T-helper 1 cell treated with Interleukin-12 subunit alpha and Interleukin-12 subunit beta and Interleukin-4 antibody, amounts not matched to agents 30 μg/mL and 1 μg/mL, for 36 hours (primary cell): ENCODE measurements at regions not wholly inside any gene's neighbourhood (a gene's known extent, or its start where the extent isn't known, plus 50 kb on each side); places are given as distances from the start of the nearest gene placed in this dataset.
"Not testable (repeated sequence)": the region's sequence is repeated elsewhere in the genome, so short reads cannot be mapped to it uniquely, and the experiment has no call there.

Experiments used
- H3K27ac Mint-ChIP-seq: one replicate; pipeline ENCODE4 v1.8.0; 2021; ENCODE audit warnings: mild to moderate bottlenecking, mixed read lengths
- H3K27me3 Mint-ChIP-seq: one replicate; pipeline ENCODE4 v1.8.0; 2021; ENCODE audit warnings: low read depth, mixed read lengths
- H3K36me3 Mint-ChIP-seq: one replicate; pipeline ENCODE4 v1.8.0; 2021; ENCODE audit warnings: low read depth, mixed read lengths
- H3K4me1 Mint-ChIP-seq: one replicate; pipeline ENCODE4 v1.8.0; 2021; ENCODE audit warnings: low read depth, mixed read lengths
- H3K4me3 Mint-ChIP-seq: one replicate; pipeline ENCODE4 v1.8.0; 2021; ENCODE audit warnings: mild to moderate bottlenecking, moderate library complexity, mixed read lengths
- H3K9me3 Mint-ChIP-seq: one replicate; pipeline ENCODE4 v1.8.0; 2021; ENCODE audit warnings: mixed read lengths

- Mint-ChIP-seq H3K27ac (no peak overlapping the region), H3K9me3 (no peaks in the 10 kb centered on the region)
Measured at GRCh38 chr1:96164053-96164452, 557.5 kb upstream of the PTBP2 start.

DNA sequence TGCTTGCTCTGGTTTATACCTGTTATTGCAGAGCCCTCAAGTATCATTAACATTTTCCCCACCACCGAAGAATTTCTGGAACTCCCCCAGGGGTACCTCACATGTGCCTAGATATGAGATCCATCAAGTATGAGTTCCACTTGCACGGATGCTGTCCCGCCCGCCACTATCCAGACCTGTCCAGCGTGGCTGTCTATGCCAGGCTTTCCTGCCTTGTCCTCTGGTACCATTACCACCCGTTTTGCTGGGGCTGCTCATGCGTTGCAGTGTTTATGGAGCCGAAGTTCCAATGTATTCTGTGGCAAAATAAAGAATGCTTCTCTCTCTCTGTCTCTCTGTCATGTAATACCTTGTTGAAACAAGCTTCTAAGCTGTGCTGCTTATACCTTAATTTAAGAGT is 543.5 kb upstream of the PTBP2 start:
- no peaks in the 10 kb centered on the region for H3K4me1 Mint-ChIP-seq
- H3K27me3 Mint-ChIP-seq: no peaks in the 10 kb centered on the region
- H3K36me3 Mint-ChIP-seq: no peaks in the 10 kb centered on the region
- H3K27ac Mint-ChIP-seq: no peak overlapping the region
- no peaks in the 10 kb centered on the region for H3K9me3 Mint-ChIP-seq
- no peak overlapping the region for H3K4me3 Mint-ChIP-seq

More at GRCh38 chr1:96164053-96164452, 557.5 kb upstream of the PTBP2 start:
- H3K36me3 Mint-ChIP-seq: no peaks in the 10 kb centered on the region
- H3K4me3 Mint-ChIP-seq: no peak overlapping the region
- no peaks in the 10 kb centered on the region for H3K4me1 Mint-ChIP-seq
- no peaks in the 10 kb centered on the region for H3K27me3 Mint-ChIP-seq

- H3K9me3 Mint-ChIP-seq: peaks cover under 1% of the 10 kb centered on the region
- H3K4me3 Mint-ChIP-seq: no peak overlapping the region
- H3K36me3 Mint-ChIP-seq: no peaks in the 10 kb centered on the region
- no peaks in the 10 kb centered on the region for H3K4me1 Mint-ChIP-seq
- H3K27me3 Mint-ChIP-seq: no peaks in the 10 kb centered on the region
- no peak overlapping the region for H3K27ac Mint-ChIP-seq
Measured at GRCh38 chr1:96183485-96183884, 538.1 kb upstream of the PTBP2 start.

DNA sequence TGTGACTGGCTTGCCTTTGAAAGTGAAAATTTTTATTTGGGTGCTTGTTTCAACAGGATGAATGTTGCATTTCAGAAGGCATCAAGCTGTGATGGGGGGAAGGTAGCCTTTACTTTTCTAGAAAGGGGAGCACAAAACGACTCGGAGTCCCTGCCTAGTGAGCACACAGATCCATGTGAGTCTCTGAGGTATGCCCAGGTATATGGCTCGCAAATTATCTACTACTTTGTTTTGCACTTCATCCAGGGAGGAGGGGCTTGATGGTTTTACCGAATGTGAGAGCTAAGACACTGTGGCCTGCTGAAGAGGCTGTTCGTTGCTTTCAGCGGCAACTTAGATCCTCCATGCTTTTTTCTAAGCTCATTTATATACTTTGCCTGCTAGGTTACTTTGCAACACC is 537.7 kb upstream of the PTBP2 start:
- Mint-ChIP-seq H3K4me1 (no peaks in the 10 kb centered on the region), H3K36me3 (no peaks in the 10 kb centered on the region), H3K9me3 (peaks cover 4% of the 10 kb centered on the region), H3K27me3 (no peaks in the 10 kb centered on the region), H3K4me3 (no peak overlapping the region), H3K27ac (no peak overlapping the region)

DNA sequence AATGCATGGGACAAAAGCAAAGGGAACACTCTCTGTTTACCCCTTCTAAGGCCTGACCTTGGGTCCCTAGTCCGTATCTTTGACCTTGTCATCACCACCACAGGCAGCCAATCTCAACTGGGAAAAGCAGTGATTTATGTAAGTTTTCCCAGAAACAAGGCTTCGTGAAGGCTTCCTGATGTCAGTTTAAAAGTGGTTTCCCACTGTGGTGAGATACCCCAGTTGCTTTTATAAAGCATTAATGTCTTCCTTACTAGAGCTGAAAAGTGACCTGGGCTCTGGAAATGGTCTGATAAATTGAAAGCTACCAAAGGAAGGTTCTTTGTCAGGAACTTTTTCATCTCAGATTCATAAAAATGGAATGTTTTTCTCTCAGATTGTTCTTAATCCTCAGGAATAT is 536.4 kb upstream of the PTBP2 start:
- no peak overlapping the region for H3K4me3 Mint-ChIP-seq
- no peak overlapping the region for H3K27ac Mint-ChIP-seq
- no peaks in the 10 kb centered on the region for H3K36me3 Mint-ChIP-seq
- H3K27me3 Mint-ChIP-seq: no peaks in the 10 kb centered on the region
- H3K4me1 Mint-ChIP-seq: no peaks in the 10 kb centered on the region
- peaks cover 4% of the 10 kb centered on the region for H3K9me3 Mint-ChIP-seq

DNA sequence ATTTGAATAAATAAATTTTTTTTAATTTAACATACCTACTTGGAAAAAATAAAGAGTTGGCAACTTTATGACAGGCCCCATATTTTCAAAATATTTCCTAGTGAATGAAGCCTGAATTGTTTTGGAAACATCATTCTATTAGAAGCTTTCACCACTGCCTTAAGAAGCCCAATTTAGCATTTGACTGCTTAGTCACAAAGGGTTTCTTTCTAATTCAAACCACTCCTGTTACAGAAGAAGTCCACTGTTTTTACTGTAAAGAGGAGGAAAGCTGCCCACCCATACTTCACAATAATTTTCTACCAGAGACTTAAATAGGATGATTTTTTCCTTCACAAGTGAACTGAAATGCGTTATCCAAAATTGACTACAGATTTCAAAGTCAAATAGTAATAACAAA is 534.6 kb upstream of the PTBP2 start:
- Mint-ChIP-seq H3K27me3 (no peaks in the 10 kb centered on the region), H3K36me3 (no peaks in the 10 kb centered on the region), H3K4me1 (no peaks in the 10 kb centered on the region), H3K9me3 (peaks cover 4% of the 10 kb centered on the region), H3K27ac (no peak overlapping the region), H3K4me3 (no peak overlapping the region)

- H3K27ac Mint-ChIP-seq: no peak overlapping the region
- no peak overlapping the region for H3K4me3 Mint-ChIP-seq
- no peaks in the 10 kb centered on the region for H3K27me3 Mint-ChIP-seq
- peaks cover 4% of the 10 kb centered on the region for H3K9me3 Mint-ChIP-seq
- no peaks in the 10 kb centered on the region for H3K4me1 Mint-ChIP-seq
- no peaks in the 10 kb centered on the region for H3K36me3 Mint-ChIP-seq
Measured at GRCh38 chr1:96191165-96191564, 530.4 kb upstream of the PTBP2 start.

- Mint-ChIP-seq H3K4me1 (no peaks in the 10 kb centered on the region), H3K9me3 (no peaks in the 10 kb centered on the region), H3K27me3 (no peaks in the 10 kb centered on the region), H3K36me3 (no peaks in the 10 kb centered on the region), H3K27ac (no peak overlapping the region), H3K4me3 (no peak overlapping the region)
Measured at GRCh38 chr1:96206451-96206850, 515.1 kb upstream of the PTBP2 start.

- no peaks in the 10 kb centered on the region for H3K9me3 Mint-ChIP-seq
Measured at GRCh38 chr1:96207936-96208335, 513.6 kb upstream of the PTBP2 start.

DNA sequence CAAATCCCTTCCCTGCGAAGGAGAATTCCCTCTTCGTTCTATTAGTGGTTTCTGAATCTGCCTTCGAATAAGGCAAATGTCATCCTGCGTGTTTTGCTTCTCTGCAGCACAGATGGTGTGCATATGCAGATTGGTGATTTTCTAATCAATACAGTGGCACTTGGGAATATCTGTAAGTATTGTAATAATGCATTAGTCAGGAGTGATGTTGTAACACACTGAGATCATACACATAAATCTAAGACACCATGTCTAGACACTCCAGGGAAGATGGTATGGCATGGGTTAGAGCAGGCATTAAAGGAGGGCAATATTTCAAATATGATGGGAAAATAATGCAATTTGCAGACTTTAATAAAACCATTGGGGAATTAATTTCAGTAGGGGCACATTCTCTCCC is 513.2 kb upstream of the PTBP2 start:
- Mint-ChIP-seq H3K4me1 (no peaks in the 10 kb centered on the region), H3K9me3 (no peaks in the 10 kb centered on the region), H3K27me3 (no peaks in the 10 kb centered on the region), H3K36me3 (no peaks in the 10 kb centered on the region), H3K27ac (no peak overlapping the region), H3K4me3 (no peak overlapping the region)

More at GRCh38 chr1:96207936-96208335, 513.6 kb upstream of the PTBP2 start:
- H3K27ac Mint-ChIP-seq: no peak overlapping the region
- H3K4me1 Mint-ChIP-seq: no peaks in the 10 kb centered on the region
- no peak overlapping the region for H3K4me3 Mint-ChIP-seq
- H3K36me3 Mint-ChIP-seq: no peaks in the 10 kb centered on the region
- no peaks in the 10 kb centered on the region for H3K27me3 Mint-ChIP-seq

DNA sequence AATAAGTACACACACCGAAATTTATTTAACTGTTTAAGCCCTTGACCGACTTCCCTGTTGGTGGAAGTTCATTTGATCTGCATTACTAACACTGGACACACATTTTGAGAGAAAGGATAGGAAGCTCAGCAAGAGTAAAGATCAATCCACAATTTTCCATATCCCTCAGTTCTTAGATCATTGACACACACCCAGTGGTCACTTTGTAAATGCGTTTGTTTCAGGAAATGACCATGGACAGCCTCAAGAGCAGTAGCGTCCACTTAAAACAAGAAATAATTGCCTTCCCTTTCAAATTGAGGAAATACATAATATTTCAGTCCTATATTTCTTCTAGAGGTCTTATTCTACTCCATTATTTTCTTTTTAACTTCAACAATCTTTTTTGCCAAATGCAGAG is 511.5 kb upstream of the PTBP2 start:
- Mint-ChIP-seq H3K4me1 (no peaks in the 10 kb centered on the region), H3K27me3 (no peaks in the 10 kb centered on the region), H3K36me3 (no peaks in the 10 kb centered on the region), H3K27ac (no peak overlapping the region), H3K4me3 (no peak overlapping the region), H3K9me3 (no peaks in the 10 kb centered on the region)

DNA sequence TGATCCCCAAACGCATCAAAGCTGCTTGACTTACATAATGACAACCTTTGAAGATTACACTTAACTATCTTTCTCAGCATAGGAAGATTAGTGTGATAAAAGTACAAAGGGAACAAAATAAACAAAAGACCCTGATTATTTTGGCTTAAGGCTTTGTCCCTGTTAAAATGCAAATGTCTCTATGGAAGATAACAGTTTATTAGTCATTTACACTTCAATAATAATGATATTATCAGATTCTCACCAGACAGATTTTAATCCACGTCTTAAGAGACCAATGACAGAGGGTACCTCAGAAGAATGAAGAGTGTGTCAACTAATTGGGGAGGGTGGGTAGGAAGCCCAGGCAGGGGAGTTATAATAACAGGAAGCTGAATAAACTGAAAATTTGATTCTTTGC is 510.4 kb upstream of the PTBP2 start:
- H3K4me1 Mint-ChIP-seq: no peaks in the 10 kb centered on the region
- H3K36me3 Mint-ChIP-seq: no peaks in the 10 kb centered on the region
- no peak overlapping the region for H3K27ac Mint-ChIP-seq
- H3K9me3 Mint-ChIP-seq: no peaks in the 10 kb centered on the region
- no peaks in the 10 kb centered on the region for H3K27me3 Mint-ChIP-seq
- no peak overlapping the region for H3K4me3 Mint-ChIP-seq

DNA sequence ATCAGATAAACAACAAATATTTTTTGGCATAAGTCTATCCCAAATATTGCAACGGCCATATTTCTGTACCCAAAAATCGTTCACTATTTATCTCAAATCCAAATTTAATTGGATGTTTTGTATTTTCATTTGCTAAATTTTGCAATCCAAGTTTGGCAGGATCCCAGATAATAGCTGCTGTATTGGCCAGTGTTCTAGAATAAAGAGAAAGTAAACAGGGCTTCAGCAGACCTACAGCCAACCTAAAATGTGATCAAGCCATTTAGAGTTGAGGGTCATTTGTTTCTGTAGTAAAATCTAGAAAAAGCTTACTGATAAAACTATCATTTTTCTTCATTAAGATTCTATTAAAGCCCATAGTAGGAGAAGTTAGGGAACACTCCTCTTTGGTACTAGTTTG is 506.6 kb upstream of the PTBP2 start:
- H3K4me3 Mint-ChIP-seq: no peak overlapping the region
- H3K36me3 Mint-ChIP-seq: no peaks in the 10 kb centered on the region
- no peaks in the 10 kb centered on the region for H3K27me3 Mint-ChIP-seq
- H3K27ac Mint-ChIP-seq: no peak overlapping the region
- H3K9me3 Mint-ChIP-seq: no peaks in the 10 kb centered on the region
- no peaks in the 10 kb centered on the region for H3K4me1 Mint-ChIP-seq

DNA sequence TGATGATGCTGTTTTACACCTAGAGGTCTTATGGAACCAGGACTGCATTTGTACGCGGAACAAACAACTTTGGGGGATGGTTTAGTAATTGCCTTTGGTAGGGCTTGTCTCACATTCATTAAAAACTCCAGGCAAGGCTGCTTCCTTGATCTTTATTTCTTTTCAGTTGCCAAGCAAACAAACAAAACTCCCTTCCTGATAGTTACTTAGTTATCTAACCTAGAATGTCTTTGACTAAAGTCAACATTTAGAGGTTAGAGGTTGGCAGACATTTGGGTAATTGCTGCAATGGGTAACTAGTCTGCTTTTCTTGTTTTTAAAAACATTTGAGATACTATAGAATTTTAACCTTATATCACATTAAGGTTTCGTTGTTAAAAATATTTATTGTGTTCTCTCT is 500.9 kb upstream of the PTBP2 start:
- no peak overlapping the region for H3K4me3 Mint-ChIP-seq
- H3K27ac Mint-ChIP-seq: no peak overlapping the region
- no peaks in the 10 kb centered on the region for H3K36me3 Mint-ChIP-seq
- no peaks in the 10 kb centered on the region for H3K4me1 Mint-ChIP-seq
- no peaks in the 10 kb centered on the region for H3K27me3 Mint-ChIP-seq
- H3K9me3 Mint-ChIP-seq: no peaks in the 10 kb centered on the region

GRCh38 chr1:96222701-96223100 is 498.9 kb upstream of the PTBP2 start:
- no peaks in the 10 kb centered on the region for H3K4me1 Mint-ChIP-seq
- H3K9me3 Mint-ChIP-seq: no peaks in the 10 kb centered on the region
- no peak overlapping the region for H3K4me3 Mint-ChIP-seq
- no peak overlapping the region for H3K27ac Mint-ChIP-seq
- no peaks in the 10 kb centered on the region for H3K36me3 Mint-ChIP-seq
- no peaks in the 10 kb centered on the region for H3K27me3 Mint-ChIP-seq

DNA sequence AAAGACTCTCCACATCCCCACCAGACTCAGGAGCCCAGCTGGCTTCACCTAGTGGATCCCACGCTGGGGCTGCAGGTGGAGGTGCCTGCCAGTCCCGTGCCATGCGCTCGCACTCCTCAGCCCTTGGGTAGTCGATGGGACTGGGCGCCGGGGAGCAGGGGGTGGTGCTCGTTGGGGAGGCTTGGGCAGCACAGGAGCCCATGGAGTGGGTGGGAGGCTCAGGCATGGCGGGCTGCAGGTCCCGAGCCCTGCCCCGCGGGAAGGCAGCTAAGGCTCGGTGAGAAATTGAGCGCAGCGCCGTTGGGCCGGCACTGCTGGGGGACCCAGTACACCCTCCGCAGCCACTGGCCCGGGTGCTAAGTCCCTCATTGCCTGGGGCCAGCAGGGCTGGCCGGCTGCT is 497.4 kb upstream of the PTBP2 start:
- not testable (repeated sequence) for H3K36me3 Mint-ChIP-seq, H3K27me3 Mint-ChIP-seq, H3K4me3 Mint-ChIP-seq

More for the DNA sequence above, 497.4 kb upstream of the PTBP2 start:
- not testable (repeated sequence) for H3K27ac Mint-ChIP-seq, H3K9me3 Mint-ChIP-seq, H3K4me1 Mint-ChIP-seq
